SK-N-SH (cell line): ENCODE measurements at regions not wholly inside any gene's neighbourhood (a gene's known extent, or its start where the extent isn't known, plus 50 kb on each side); places are given as distances from the start of the nearest gene placed in this dataset.

ENCODE experiments used
- CTCF ChIA-PET: fragments of 300-600, 350-600 bp; formaldehyde crosslinking; extraction: SDS; loops from one replicate; lab custom pipeline; 2021; lab: Yijun Ruan, JAX
- POLR2A ChIA-PET: fragments of 350-600 bp; sonication (Branson Sonifier 250); formaldehyde crosslinking; extraction: SDS; loops from one replicate; lab custom pipeline; 2020; ENCODE audit warnings: antibody characterized with exemption, inconsistent platforms; lab: Yijun Ruan, JAX
- DNase-seq: peaks from one replicate; pipeline ENCODE4 v3.0.0; 2012
- H2AFZ ChIP-seq: fragments of 200-600 bp; sonication (generic); 2 replicates; pipeline ENCODE4 v1.8.1; 2016; ENCODE audit warnings: antibody characterized with exemption, mild to moderate bottlenecking, low read depth
- H3F3A ChIP-seq: fragments of 200-600 bp; sonication (generic); replicated peaks from 2 replicates; pipeline ENCODE3; 2016; ENCODE audit warnings: antibody characterized with exemption, mild to moderate bottlenecking; ENCODE audit not compliant: insufficient read depth
- H3K27ac ChIP-seq, 2 experiments: fragments of 200-500 bp in 1 of 2; fragments of 200-600 bp in 1 of 2; sonication (Bioruptor generic) in 1 of 2; sonication (generic), shearing (Covaris generic) in 1 of 2; 2 replicates each; pipeline versions ENCODE4 v1.5.1 to v1.6.1; 2014 to 2016; ENCODE audit warnings: low read depth in 2 of 2, inconsistent platforms in 1 of 2, low read length in 1 of 2, mild to moderate bottlenecking in 1 of 2, mixed read lengths in 1 of 2
- H3K27me3 ChIP-seq: fragments of 200-600 bp; sonication (generic), shearing (Covaris generic); 2 replicates; pipeline ENCODE4 v1.6.1; 2016; ENCODE audit warnings: mixed run types; ENCODE audit not compliant: insufficient read depth
- H3K36me3 ChIP-seq, 2 experiments: fragments of 200-500 bp in 1 of 2; fragments of 200-600 bp in 1 of 2; sonication (Bioruptor generic) in 1 of 2; sonication (generic) in 1 of 2; replicated peaks in 1 of 2; 2 replicates each; pipeline versions ENCODE3 to v1.5.1; 2014 to 2016; ENCODE audit warnings: low read length in 1 of 2, mild to moderate bottlenecking in 1 of 2; ENCODE audit not compliant: insufficient read depth in 2 of 2, control insufficient read depth in 1 of 2
- H3K4me1 ChIP-seq, 2 experiments: fragments of 200-500 bp in 1 of 2; fragments of 200-600 bp in 1 of 2; sonication (Bioruptor generic) in 1 of 2; sonication (generic), shearing (Covaris generic) in 1 of 2; 2 replicates each; pipeline versions ENCODE4 v1.5.1 to v1.6.1; 2014 to 2016; ENCODE audit warnings: low read depth in 1 of 2, low read length in 1 of 2, mixed run types in 1 of 2; ENCODE audit not compliant: insufficient read depth in 2 of 2, control insufficient read depth in 1 of 2
- H3K4me2 ChIP-seq: fragments of 200-600 bp; sonication (generic), shearing (Covaris generic); 2 replicates; pipeline ENCODE4 v1.6.1; 2017; ENCODE audit warnings: mixed run types
- H3K4me3 ChIP-seq, 2 experiments: fragments of 200-500 bp in 1 of 2; fragments of 200-600 bp in 1 of 2; sonication (Bioruptor generic) in 1 of 2; sonication (generic), shearing (Covaris generic) in 1 of 2; 2 replicates each; pipeline versions ENCODE4 v1.5.1 to v1.8.1; 2014 to 2016; ENCODE audit warnings: low read depth in 2 of 2, inconsistent platforms in 1 of 2, low read length in 1 of 2, mild to moderate bottlenecking in 1 of 2, mixed read lengths in 1 of 2, moderate library complexity in 1 of 2
- H3K79me2 ChIP-seq: fragments of 200-600 bp; sonication (generic); 2 replicates; pipeline ENCODE4 v1.8.1; 2017; ENCODE audit warnings: mild to moderate bottlenecking; ENCODE audit not compliant: insufficient read depth
- H3K9ac ChIP-seq: fragments of 200-600 bp; sonication (generic); 2 replicates; pipeline ENCODE4 v1.6.1; 2017; ENCODE audit warnings: mixed run types
- H3K9me2 ChIP-seq: fragments of 200-600 bp; sonication (generic); 2 replicates; pipeline ENCODE4 v1.6.1; 2017; ENCODE audit warnings: mixed run types
- H3K9me3 ChIP-seq: fragments of 200-600 bp; sonication (generic); 2 replicates; pipeline ENCODE4 v1.6.1; 2017; ENCODE audit warnings: mixed run types, mild to moderate bottlenecking, moderate library complexity
- H4K20me1 ChIP-seq: fragments of 200-600 bp; sonication (generic); 2 replicates; pipeline ENCODE4 v1.6.1; 2017; ENCODE audit warnings: mild to moderate bottlenecking, mixed run types; ENCODE audit not compliant: insufficient read depth
- CHD2 ChIP-seq: fragments of 150-350 bp; IDR thresholded peaks from 2 replicates; pipeline ENCODE4 v1.6.1; 2018; ENCODE audit warnings: low read length; ENCODE audit not compliant: partially characterized antibody
- CTCF ChIP-seq: fragments of 200-600 bp; sonication (generic); IDR thresholded peaks from 2 replicates; pipeline ENCODE4 v1.6.1; 2017; ENCODE audit warnings: antibody characterized with exemption, mild to moderate bottlenecking, moderate library complexity
- EP300 ChIP-seq, 2 experiments: IDR thresholded peaks; 2 replicates each; pipeline versions ENCODE4 v1.4.0 to v1.6.1; 2012; ENCODE audit warnings: borderline replicate concordance in 1 of 2, low read depth in 1 of 2, low read length in 1 of 2
- EZH2phosphoT487 ChIP-seq: fragments of 200-600 bp; sonication (generic); IDR thresholded peaks from 2 replicates; pipeline ENCODE4 v1.6.1; 2017; ENCODE audit warnings: low read depth, mixed run types, mild to moderate bottlenecking, antibody characterized with exemption, moderate library complexity, borderline replicate concordance
- FOXM1 ChIP-seq: IDR thresholded peaks from 2 replicates; pipeline ENCODE4 v1.4.0; 2012; ENCODE audit warnings: low read depth, mild to moderate bottlenecking
- GATA2 ChIP-seq: sonication (generic); formaldehyde crosslinking; IDR thresholded peaks from 2 replicates; pipeline ENCODE4 v1.5.0; 2020; ENCODE audit warnings: mild to moderate bottlenecking, missing genetic modification reagents
- JUND ChIP-seq: IDR thresholded peaks from 2 replicates; pipeline ENCODE4 v1.4.0; 2012
- MAX ChIP-seq: IDR thresholded peaks from 2 replicates; pipeline ENCODE4 v1.4.0; 2012; ENCODE audit warnings: low read depth
- MXI1 ChIP-seq: IDR thresholded peaks from 2 replicates; pipeline ENCODE4 v1.6.1; 2012; ENCODE audit warnings: mild to moderate bottlenecking, low read depth, low read length, improper control_type of control experiment
- PBX3 ChIP-seq: IDR thresholded peaks from 2 replicates; pipeline ENCODE4; 2012
- RCOR1 ChIP-seq: fragments of 150-350 bp; IDR thresholded peaks from 2 replicates; pipeline ENCODE4 v1.6.1; 2017; ENCODE audit warnings: antibody characterized with exemption, low read length
- REST ChIP-seq: IDR thresholded peaks from 2 replicates; pipeline ENCODE4 v1.6.1; 2012; ENCODE audit warnings: mild to moderate bottlenecking, low read depth, low read length, moderate library complexity
- RXRA ChIP-seq: IDR thresholded peaks from 2 replicates; pipeline ENCODE4 v1.4.0; 2012; ENCODE audit warnings: low read depth, mild to moderate bottlenecking, borderline replicate concordance
- SIN3A ChIP-seq: IDR thresholded peaks from 2 replicates; pipeline ENCODE4 v1.6.1; 2012; ENCODE audit warnings: low read depth, mild to moderate bottlenecking, low read length, moderate library complexity, borderline replicate concordance
- SMC3 ChIP-seq: IDR thresholded peaks from 2 replicates; pipeline ENCODE4 v1.6.1; 2012; ENCODE audit warnings: low read depth, low read length, improper control_type of control experiment
- TAF1 ChIP-seq: IDR thresholded peaks from 2 replicates; pipeline ENCODE4 v1.6.1; 2012; ENCODE audit warnings: low read depth, mild to moderate bottlenecking, low read length, moderate library complexity, borderline replicate concordance
- USF1 ChIP-seq: IDR thresholded peaks from 2 replicates; pipeline ENCODE4 v1.4.0; 2012; ENCODE audit warnings: low read depth, borderline replicate concordance
- YY1 ChIP-seq: IDR thresholded peaks from 2 replicates; pipeline ENCODE4 v1.4.0; 2012; ENCODE audit warnings: low read depth, mild to moderate bottlenecking
- WGBS: methylation state at CpG from one replicate; pipeline ENCODE4 v1.1.6; 2017; ENCODE audit warnings: low lambda C conversion rate; 5-methylcytosine and 5-hydroxymethylcytosine counted together

GRCh38 chr15:60077581-60078359 is 73.7 kb downstream of the FOXB1 start:
- Histone ChIP-seq H3K27me3 (peaks cover 18% of the 10 kb centered on the region), H3K4me3 (no peak overlapping the region), H3K9me2 (no peaks in the 10 kb centered on the region), H3K27ac (no peak overlapping the region), H3K9ac (no peak overlapping the region), H3K4me2 (no peak overlapping the region), H3K4me1 (no peaks in the 10 kb centered on the region), H2AFZ (no peak overlapping the region), H3K9me3 (no peaks in the 10 kb centered on the region), H3K36me3 (no peaks in the 10 kb centered on the region), H3F3A (no peaks in the 10 kb centered on the region), H4K20me1 (no peaks in the 10 kb centered on the region), H3K79me2 (no peaks in the 10 kb centered on the region)
- WGBS = 34% methylated on average over 11 of the region's 11 CpGs
- ChIA-PET CTCF (interaction anchor here (0.6 kb wide), 1 partner anchor 137 kb away, joined by 4 read pairs; no protein-coding TSS in a partner anchor), POLR2A (no interaction called here)
- no peak for DNase-seq
- TF ChIP-seq CHD2 (no peak), JUND (no peak), PBX3 (no peak), MAX (no peak), SIN3A (no peak), RCOR1 (no peak), EZH2phosphoT487 (no peak), REST (no peak), FOXM1 (no peak)

- H3K9me3 ChIP-seq = no peaks in the 10 kb centered on the region
- H4K20me1 ChIP-seq = no peaks in the 10 kb centered on the region
- H2AFZ ChIP-seq = no peak overlapping the region
- no peaks in the 10 kb centered on the region for H3K4me1 ChIP-seq
- H3K27me3 ChIP-seq = peaks cover 18% of the 10 kb centered on the region
- no peak for DNase-seq
- no peaks in the 10 kb centered on the region for H3K79me2 ChIP-seq
- H3K4me3 ChIP-seq = no peak overlapping the region
- no peak overlapping the region for H3K9ac ChIP-seq
- CTCF ChIA-PET = interaction anchor here (0.7 to 1.5 kb wide), 2 partner anchors 73 to 354 kb away, joined by 3 to 4 read pairs; no protein-coding TSS in a partner anchor
- WGBS = 34% methylated on average over 2 of the region's 2 CpGs
- no peak overlapping the region for H3K4me2 ChIP-seq
- no peaks in the 10 kb centered on the region for H3K9me2 ChIP-seq
- POLR2A ChIA-PET = no interaction called here
- no peaks in the 10 kb centered on the region for H3F3A ChIP-seq
- no peaks in the 10 kb centered on the region for H3K36me3 ChIP-seq
- H3K27ac ChIP-seq = no peak overlapping the region
- TF ChIP-seq CTCF (peak; percentile 33), SMC3 (0 out of 2 replicates have a peak, but pooled peaks have one; percentile 11), RXRA (no peak), MXI1 (no peak), TAF1 (no peak), USF1 (no peak), EP300 (IDR thresholded peaks at IDR 0.05; ENCODE audit: borderline replicate concordance in 1 of 2, low read depth in 1 of 2, low read length in 1 of 2) (no peak), GATA2 (CRISPR knock-in tag) (no peak), MAX (no peak), YY1 (no peak)
Measured at GRCh38 chr15:60079210-60079609, 75.1 kb downstream of the FOXB1 start.
